ENCODE measurements at regions not wholly inside any gene's neighbourhood (a gene's known extent, or its start where the extent isn't known, plus 50 kb on each side); places are given as distances from the start of the nearest gene placed in this dataset.
"Not testable (repeated sequence)": the region's sequence is repeated elsewhere in the genome, so short reads cannot be mapped to it uniquely, and the experiment has no call there.

DNA sequence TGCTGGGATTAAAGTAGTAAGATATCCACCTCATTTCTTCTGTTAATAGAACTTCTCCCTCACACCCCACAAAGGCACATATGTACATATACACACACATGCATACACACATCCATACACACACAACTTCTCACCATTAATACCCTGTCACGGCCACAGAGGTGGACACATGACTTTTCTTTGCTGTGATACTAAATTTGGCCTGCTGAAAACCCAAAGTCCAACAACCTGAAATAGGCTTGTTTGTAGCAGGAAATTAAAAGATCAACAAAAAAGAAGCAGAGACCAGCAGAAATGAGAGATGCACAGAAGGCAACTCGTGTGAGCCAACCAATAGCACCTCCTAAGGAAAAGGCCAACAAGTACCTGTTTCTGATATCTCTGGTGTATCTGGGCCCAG is 128.7 kb upstream of the PCGF5 start:
- DNase-seq = no peak

GRCh38 chr10:91096274-91096673 is 124.2 kb upstream of the PCGF5 start:
- DNase-seq = no peak

DNA sequence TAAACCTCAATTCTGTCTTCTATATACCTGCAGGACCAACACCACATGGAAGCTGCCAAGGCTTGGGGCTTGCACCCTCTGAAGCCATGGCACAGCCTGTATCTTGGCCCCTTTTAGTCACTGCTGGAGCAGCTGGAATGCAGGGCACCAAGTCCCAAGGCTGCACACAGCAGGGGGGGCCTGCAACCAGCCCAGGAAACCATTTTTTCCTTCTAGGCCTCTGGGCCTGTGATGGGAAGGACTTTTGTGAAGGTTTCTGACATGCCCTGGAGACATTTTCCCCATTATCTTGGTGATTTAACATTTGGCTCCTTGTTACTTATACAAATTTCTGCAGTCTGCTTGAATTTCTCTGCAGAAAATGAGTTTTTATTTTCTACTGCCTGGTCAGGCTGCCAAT is 123.2 kb upstream of the PCGF5 start:
- DNase-seq = no peak

DNA sequence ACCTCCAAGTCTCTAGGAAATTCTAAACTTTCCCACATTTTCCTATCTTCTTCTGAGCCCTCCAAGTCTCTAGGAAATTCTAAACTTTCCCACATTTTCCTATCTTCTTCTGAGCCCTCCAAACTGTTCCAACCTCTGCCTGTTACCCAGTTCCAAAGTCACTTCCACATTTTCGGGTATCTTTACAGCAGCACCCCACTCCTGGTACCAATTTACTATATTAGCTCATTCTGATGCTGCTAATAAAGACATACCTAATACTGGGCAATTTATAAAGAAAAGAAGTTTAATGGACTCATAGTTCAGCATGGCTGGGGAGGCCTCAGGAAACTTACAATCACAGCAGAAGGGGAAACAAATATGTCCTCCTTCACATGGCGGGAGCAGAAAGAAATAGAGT is 122.4 kb upstream of the PCGF5 start:
- DNase-seq = not testable (repeated sequence)

DNA sequence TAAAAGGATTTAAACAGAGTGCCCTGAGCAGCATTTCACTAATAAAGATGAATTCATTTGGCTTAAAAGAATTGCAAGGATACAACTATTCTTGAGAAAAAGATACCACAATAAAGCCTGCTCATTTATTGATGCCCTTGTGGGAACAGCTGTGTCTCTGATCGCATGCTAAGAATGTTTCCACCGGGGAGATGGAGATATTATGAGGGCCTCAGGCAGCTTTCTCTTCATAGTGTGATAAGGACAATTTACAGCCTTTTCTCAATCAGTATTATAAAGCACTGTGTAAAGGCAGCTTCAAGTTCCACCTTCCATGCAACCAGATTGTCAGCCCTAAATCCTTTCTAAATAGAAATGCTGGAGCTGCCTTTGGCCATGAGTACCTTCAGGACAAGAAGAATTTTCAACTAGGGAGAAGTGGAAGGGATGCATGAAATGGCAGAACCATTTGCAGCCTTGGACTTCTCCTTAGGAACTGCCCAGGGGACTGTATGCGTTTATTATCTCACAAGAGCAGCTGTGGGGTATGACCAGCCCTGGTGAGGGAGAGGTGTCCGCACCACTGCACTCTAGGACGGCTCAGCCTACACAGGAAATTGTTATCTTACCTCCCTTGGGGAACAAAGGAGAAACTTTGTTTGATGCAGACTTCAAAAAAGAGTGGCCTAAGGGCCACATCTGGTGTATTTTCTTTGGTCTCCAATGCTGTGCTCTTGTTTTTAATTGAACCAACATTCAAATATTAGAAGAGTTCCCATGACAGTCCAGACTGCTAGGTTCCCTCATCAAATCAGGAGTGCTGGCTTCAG is 116.9 kb upstream of the PCGF5 start:
- DNase-seq = no peak

- DNase-seq = no peak
Measured at GRCh38 chr10:91104193-91105041, 116.0 kb upstream of the PCGF5 start.

DNA sequence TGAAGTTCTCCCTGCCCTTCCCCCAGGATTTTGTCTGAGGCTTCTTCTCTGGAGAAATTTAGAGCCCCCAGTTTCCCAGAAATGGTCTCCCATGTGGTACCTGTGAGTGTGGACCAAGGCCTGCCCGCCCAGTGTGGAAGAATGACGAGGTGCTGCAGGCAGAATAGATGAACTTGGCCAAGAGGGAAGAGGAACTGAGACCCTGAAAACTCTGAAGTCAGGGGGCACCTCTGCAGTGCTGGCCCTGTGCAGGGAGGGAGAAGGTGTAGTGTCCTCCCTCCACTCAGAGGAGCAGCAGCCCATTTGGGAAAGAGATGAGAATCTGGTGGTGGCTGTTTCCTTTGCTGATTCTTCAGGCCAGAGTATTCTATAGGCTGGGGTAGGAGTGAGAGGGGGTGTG is 115.2 kb upstream of the PCGF5 start:
- no peak for DNase-seq

DNA sequence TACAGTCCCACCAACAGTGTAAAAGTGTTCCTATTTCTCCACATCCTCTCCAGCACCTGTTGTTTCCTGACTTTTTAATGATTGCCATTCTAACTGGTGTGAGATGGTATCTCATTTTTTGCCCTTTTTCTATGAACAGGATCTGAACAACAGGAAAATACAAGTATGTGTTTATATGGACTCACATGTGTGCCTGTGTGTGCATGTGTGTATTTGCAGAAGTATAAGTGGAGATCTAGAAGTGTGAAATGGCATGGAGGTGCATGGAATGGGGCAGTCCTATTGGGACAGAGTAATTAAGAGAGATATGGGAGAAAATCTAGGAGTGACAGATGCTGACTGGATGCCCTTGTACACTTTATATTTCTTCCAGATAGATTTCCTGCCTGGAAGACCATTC is 111.6 kb upstream of the PCGF5 start:
- DNase-seq = no peak

GRCh38 chr10:91111060-91111459 is 109.4 kb upstream of the PCGF5 start:
- DNase-seq = no peak

- DNase-seq = no peak
Measured at GRCh38 chr10:91115618-91116390, 104.7 kb upstream of the PCGF5 start.

DNA sequence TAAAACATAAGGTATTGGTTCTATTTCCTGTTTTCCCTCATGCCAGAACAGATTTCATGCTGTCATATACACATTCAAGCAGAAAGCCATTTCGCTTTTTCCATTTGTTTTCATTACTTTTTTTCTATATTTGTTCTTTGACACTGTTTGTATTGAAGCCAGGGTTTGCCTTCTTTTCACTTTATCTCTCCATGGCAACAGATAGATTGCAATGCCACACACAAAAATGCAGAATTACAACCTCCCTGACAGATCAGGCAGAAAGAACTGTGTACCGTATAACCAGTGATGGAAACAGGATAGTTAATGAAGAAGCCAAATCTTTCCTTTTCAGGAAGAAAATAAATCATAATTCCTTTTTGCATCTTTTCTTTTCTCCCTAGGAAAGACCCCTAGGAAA is 103.0 kb upstream of the PCGF5 start:
- no peak for DNase-seq

GRCh38 chr10:91120348-91120747 is 100.1 kb upstream of the PCGF5 start:
- DNase-seq = no peak

GRCh38 chr10:91123261-91123660 is 97.2 kb upstream of the PCGF5 start:
- DNase-seq = no peak

DNA sequence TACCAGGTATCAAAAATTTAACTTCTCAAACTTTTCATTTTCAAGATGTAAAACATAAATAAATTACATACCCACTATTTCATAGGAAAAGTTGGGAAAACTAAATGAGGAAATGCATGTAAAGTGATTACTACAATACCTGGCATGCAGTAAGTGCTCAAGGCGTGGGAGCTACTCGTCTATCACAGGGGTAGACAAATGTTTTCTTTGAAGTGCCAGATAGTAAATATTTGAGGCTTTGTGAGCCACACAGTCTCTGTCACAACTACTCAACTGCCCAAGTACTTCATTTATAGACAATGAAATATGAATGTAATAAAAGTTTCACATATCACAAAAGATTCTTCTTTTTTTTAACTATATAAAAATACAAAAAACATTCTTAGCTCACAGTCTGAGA is 96.4 kb upstream of the PCGF5 start:
- DNase-seq = no peak

- no peak for DNase-seq
Measured at GRCh38 chr10:91126471-91126870, 94.0 kb upstream of the PCGF5 start.

- no peak for DNase-seq
Measured at GRCh38 chr10:91127341-91128082, 93.0 kb upstream of the PCGF5 start.

- no peak for DNase-seq
Measured at GRCh38 chr10:91135113-91135512, 85.3 kb upstream of the PCGF5 start.

- no peak for DNase-seq
Measured at GRCh38 chr10:91137011-91137643, 83.3 kb upstream of the PCGF5 start.

DNA sequence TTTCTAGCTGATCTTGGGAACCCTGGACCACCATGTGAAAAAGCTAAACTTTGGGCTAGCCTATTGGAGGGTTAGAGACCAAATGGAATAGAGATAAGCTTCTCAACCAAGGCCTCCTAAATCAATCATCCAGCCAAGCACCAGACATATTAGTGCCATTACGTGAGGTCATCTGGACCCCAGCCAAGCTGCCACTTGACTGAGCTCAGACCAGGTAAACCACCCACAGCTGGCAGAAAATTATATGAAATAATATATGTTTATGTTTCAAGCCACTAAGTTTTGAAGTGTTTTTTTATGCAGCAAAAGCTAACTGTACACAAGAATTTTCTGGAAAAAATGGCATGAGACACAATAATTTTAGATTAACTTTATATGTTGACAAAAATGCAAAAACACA is 82.6 kb upstream of the PCGF5 start:
- no peak for DNase-seq

GRCh38 chr10:91140995-91141549 is 79.4 kb upstream of the PCGF5 start:
- DNase-seq = no peak

GRCh38 chr10:91144961-91145360 is 75.5 kb upstream of the PCGF5 start:
- no peak for DNase-seq

DNA sequence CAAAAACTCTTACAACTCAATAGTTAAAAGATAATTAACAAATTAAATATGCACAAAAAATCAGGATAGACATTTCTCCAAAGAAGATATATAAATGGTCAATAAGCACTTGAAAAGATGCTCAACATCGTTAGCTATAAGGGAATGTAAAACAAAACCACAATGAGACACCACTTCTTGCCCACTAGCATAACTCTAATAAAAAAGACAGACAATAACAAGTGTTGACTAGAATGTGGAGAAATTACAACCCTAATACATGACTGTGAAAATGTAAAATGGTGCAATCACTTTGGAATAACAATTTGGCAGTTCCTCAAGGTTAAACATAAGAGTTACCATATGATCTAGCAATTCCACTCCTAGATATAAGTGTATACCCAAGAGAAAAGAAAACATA is 74.3 kb upstream of the PCGF5 start:
- no peak for DNase-seq

Measured in CD4-positive, alpha-beta T cell treated with Interleukin-12 subunit alpha and Interleukin-12 subunit beta, for 1 hour (primary cell).